LoVo (cell line): ENCODE measurements at regions not wholly inside any gene's neighbourhood (a gene's known extent, or its start where the extent isn't known, plus 50 kb on each side); places are given as distances from the start of the nearest gene placed in this dataset.
A peak's percentile ranks its signal among the peaks of the same experiment; 100 is the strongest.

ENCODE experiments used
- DNase-seq: peaks from one replicate; pipeline ENCODE4 v3.0.0-alpha.2; 2016; ENCODE audit warnings: low spot score

DNA sequence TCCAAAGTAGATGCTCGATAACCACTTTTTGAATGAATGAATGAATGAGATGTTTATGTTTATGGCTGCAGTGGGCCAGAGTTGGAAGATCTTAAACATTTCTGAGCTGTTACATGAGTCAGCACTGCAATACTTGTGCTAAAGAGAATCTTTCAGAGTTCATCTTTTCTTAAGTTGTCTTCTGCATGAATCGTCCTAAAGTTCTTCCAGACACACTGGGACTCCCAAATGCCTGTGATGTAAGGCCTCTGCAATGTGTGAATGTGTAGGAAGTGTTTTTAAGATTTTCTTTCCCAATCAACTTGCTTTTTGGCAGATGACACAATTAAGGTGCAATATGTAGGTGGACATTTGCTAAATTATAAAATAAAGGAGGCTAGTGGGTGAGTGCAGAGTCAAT lies 50.3 kb upstream of the TRIM9 start:
- DNase-seq: no peak

DNA sequence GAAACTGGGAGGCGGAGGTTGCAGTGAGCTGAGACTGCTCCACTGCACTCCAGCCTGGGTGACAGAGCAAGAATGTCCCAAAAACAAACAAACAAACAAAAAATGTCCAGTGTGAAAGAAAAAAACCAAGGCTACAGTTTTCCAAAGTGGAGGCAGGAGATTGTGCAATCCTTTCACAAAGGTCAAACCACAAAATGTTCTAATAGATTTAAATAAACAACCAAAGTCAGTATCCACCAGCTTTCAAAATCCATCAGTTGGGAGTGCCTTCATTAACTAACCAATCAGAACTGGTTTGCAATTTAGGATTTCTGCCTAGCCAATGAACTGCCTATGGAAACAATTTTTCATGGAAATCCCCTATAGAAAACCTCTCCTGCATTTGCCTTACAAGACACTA lies 52.3 kb upstream of the TRIM9 start:
- no peak for DNase-seq

DNA sequence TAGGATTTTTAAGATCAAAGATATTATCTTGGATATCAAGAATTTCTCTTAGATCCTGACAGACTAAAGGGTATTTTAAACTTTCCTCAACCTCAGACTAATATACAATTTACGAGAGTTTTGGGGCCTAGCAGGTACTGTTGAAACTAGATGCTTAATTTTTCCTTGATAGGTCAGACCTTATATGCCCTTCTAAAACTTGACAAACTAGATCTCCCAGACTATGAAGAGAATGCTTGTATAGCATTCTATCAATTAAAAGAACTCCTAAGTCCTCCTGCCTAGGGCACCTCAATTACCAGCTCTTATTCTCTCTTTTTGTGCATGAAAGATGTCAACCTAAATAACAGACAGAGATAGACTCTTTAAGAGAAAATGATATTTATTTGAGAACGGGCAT lies 60.4 kb upstream of the TRIM9 start:
- no peak for DNase-seq

DNA sequence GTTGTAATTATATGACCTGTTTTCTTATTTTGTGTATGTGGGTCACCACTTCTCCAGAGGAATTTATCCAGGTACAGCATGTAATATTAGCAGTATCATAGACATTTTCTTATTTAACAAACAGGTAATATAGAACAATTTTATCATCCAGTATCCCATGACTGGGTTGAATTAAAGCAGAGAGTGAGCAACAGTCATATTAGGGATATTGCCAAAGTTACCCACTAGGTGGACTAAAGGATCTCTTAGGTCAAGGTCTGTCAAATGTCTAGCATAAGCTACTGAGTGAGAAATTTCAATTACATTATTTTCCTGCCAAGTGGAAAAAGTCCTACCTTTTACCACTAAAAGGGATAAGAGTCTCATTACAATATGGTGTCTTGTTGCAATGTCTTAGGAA lies 62.1 kb upstream of the TRIM9 start:
- DNase-seq: peak; percentile 12

DNA sequence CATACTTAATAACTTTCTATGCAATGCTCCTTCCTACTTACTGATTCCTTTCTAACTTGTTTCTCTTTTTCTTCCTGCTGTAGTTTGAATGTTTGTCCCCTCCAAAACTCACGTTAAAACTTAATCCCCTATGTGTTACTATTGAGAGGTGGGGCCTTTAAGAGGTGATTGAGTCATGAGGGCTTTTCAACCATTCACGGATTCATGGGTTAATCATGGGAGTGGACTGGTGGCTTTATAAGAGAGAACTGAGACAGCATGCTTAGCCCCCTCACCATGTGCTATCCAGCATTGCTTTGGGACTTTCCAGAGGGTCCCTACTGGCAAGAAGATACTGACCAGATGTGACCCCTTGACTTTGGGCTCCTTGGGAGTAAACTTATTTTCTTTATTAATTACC lies 66.0 kb upstream of the TRIM9 start:
- DNase-seq: no peak

DNA sequence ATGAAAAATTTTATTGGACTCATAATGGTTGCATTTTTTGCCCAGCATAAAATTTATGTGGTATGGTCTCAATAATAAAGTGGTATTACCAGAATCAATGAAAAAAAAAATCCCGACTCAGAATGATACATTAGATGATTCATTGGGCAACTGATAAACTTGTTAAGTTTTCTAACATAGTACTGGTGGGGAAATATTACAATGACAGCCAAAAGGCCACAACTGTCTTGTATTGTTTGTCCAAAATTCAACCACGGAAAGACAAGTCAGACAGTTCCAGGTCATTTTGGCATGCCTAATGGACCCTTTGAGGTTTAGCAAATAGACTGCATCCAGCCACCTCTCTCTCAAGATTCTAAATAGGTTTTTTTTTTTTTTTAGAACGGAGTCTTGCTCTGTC lies 70.5 kb upstream of the TRIM9 start:
- DNase-seq: no peak

DNA sequence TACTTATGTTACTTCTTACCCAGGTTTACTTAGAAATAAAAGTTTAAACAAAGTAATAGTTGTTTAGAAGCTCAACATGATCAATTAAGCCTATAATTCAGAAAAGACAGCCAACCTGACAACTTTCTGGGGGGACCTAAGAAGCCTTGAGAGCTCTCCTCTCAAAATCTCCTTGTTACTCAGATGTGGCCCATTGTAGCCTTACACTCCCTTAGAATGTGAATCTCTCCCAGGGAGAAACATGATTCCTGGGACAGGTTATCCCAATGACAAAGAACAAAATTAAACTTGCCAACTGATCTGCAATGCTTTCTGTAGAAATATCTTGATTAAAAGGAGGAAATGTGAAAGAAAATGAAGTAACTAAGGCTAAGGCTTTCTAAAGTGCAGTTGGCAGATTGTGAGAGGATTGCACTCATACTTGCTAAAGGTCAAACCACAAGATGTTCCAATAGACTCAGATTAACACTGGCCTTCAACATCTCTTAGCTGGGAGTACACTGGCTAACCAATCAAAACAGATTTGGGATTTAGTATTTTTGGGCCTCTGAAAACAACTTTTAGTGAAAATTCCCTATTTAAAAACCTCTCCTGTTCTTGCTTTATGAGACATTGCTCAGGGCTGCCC lies 72.3 kb upstream of the TMX1 start:
- DNase-seq: no peak

DNA sequence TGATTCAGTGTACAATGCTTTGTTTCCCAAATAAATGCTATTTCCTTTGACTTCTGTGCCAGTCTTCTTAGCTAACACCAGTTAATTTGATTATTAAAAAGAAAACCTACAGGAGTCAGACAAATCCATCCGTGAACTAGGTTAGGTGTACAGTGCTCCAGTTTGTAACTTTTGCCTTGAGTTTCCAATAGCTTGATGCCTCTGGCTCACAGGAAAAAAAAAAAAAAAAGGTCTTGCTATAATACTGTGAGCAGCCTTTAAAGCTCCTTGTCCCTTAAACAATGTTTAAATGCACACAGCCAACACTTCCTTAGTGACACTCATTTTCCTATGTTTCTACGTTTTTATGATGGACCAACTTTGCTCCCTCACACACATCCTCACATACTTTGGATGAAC lies 71.8 kb upstream of the TMX1 start:
- no peak for DNase-seq

DNA sequence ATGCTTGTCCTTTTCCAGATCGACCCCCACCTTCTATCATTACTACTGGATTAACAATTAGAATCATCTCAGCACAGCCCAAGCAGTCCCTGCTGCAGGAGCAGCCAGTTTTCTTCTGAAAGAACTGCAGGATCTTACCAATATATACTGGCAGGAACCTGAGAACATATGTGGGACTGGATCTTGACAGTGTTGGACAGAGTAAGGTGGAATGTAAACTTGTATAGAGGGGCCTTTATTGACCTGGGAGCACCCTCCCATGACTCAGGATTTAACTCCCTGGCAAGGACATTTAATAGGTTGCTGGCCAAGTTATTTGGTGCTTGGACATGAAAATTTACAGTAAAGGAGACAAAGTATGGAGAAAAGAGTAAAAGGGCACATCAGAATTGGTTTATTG lies 66.2 kb upstream of the TMX1 start:
- no peak for DNase-seq

DNA sequence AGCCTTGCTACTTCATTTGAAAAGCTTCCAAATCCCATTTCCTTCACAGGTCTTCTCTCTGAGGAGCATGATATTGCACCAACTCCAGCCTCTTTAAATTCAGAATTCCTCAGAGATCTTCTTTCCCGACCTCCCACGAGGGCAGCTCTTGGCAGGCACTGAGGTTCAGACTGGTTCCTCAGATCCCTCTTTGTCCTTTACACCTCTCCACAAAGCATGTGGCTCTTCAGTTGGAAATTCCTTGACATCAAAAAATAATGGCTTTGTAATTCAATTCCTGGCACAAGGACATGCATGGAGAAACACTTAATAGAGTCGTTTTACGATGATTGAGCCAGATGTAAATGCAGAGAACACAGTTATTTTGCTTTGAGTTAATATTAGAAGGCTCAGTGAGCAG lies 63.2 kb upstream of the TMX1 start:
- DNase-seq: no peak

DNA sequence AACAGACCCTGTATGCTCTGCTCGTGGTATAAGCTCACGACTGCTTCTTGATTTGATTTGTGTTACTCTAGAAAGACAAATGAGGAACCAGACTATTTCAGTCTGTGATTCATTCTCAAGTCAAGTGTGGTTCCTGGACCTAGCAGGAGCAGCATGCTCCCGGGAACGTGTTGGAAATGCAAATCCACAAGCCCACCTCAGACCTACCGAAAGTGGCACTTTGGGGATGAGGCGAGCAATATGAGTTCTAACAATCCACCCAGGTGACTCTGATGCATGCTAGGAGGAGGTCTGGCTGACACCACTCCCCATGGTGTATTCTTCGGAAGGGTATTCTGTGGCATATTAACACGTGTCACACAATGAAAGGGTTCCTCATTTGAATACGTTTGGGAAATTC lies 59.5 kb upstream of the TMX1 start:
- no peak for DNase-seq

DNA sequence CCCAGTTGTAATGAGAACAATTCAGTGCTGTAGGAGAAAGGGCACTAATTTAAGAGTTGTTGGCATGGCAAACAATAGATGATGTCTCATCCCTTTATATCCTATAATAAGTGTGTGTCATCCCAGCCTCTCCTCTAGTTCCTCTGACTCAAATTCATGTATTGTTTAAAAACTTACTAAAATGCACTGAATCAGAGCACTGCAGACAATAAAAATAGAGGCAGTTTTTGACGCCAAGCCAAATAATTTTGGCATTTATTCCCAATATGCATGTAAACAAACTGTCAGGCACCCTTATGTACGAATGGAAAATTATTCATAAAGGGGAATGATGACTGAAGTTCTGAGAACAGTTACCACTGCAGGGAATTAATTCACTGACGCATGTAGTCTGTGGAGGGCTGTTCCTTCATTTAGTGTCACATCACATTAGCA lies 57.9 kb upstream of the TMX1 start:
- no peak for DNase-seq

DNA sequence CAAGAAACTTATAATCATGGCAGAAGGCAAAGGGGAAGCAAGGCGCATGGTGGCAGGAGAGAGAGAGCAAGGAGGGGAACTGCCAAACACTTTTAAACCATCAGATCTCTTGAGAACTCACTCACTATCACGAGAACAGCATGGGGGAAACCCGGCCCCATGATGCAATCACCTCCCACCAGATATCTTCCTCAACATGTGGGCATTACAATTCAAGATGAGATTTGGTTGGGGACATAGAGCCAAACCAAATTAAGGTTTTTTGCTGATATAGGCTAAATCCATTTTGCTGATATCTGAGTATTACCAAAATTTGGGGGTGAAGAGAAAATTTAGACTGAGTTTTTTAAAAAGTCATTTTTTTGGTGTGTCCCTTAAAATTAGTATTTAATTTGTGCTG lies 54.9 kb upstream of the TMX1 start:
- DNase-seq: no peak

DNA sequence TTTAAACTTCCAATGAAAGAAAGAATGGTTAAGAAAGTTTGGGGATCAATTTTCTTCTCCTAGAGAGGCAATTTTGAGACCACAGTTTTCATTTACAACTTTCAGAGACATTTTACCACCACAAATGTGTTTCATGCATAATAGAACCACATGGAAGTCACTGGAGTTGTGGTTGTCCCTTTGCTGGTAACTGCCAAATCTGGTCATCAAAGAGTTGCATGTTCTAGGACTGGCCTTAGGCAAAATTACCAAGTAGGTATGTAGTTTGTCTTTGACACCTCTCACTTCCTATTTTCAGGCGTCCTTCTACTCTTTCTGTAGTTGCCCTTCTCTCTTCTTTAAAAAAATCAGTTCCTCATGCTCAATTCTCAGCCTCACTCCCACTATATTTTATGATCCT lies 54.3 kb upstream of the TMX1 start:
- no peak for DNase-seq

DNA sequence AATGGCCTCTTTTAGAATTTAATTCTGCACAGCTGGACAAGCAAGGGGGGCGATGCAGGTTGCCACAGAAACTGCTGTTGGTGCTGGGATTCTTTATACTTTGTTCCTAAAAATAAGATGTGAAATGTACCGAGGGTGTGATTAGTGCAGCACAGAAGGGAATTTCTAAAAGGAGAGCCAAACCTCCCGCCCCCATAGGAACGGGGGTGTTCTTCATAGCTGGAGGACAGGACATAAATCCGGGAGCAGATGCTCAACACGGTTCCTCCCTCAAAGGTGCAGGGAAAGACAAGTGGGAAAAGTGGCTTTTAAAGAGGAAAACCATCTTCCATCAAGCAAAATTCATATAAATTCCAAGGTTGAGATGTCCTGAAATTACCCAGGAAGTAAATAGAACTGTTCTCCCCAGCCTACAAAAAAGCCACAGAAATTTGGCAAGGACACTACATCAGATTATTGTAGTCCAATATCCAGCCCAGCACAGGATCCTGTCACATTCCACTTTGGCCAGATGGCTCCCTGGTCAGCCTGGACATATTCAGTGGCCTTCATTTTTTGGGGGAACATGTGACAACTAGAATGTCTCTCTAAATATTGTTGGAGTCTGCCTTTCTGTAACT lies 51.4 kb upstream of the TMX1 start:
- DNase-seq: no peak

DNA sequence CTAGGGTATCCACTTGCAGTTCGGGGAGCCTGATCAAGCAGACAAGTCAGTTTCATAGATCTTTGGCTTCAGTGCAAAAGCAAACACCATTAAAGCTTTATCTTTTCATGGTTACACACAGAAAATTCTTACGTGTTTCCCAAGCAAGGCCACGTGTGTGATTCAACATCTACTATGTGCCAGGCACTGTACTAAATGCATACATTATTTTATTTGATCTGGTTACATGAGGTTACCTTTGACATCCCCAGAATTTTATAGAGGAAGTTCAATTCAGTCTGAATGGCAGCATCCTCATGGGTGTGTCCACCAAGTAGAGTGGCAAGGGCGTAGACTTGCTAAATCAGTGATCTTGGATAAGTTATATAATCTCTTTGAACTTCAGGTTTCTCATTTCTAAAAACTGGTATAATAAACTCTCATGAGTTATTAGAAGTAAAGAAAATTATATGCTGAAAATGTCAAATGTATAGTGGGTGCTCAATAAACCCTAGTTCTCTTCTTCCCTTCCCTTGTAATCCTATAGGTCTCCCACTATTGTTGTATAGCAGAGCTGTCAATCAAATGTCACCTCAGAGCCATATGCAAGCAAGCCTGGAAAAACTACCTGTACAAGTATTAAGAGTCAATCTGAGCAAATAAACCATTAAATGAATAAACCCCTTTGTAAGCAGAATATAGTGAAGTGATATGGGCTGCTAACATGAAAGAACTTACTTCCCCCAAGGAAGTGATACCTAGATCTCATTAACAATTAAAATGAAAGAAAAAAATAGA lies 50.3 kb upstream of the TMX1 start:
- DNase-seq: no peak
